HepG2 (cell line): ENCODE measurements at regions not wholly inside any gene's neighbourhood (a gene's known extent, or its start where the extent isn't known, plus 50 kb on each side); places are given as distances from the start of the nearest gene placed in this dataset.

Experiments used
- AGO1 ChIP-seq: fragments of 200-400 bp; formaldehyde crosslinking; IDR thresholded peaks from 2 replicates; pipeline ENCODE4 v1.6.1; 2017; ENCODE audit warnings: mild to moderate bottlenecking, low read depth, low read length, moderate library complexity; ENCODE audit not compliant: poor library complexity, severe bottlenecking
- CEBPB ChIP-seq: IDR thresholded peaks from 2 replicates; pipeline ENCODE4 v1.6.1; 2011; ENCODE audit warnings: low read depth, low read length, improper control_type of control experiment, borderline replicate concordance
- CREM ChIP-seq, 2 experiments: sonication (generic) in 1 of 2; formaldehyde crosslinking in 1 of 2; IDR thresholded peaks; 2 replicates each; pipeline versions ENCODE4 v1.4.0 to v1.6.1; 2016 to 2020; ENCODE audit warnings: antibody characterized with exemption in 1 of 2, mild to moderate bottlenecking in 1 of 2, missing genetic modification reagents in 1 of 2
- CTCF ChIP-seq: sonication (generic); formaldehyde crosslinking; IDR thresholded peaks from 2 replicates; pipeline ENCODE4 v1.5.0; 2020; ENCODE audit warnings: mild to moderate bottlenecking, missing genetic modification reagents, moderate library complexity
- DPF2 ChIP-seq: sonication (generic); formaldehyde crosslinking; IDR thresholded peaks from 2 replicates; pipeline ENCODE4 v1.4.0; 2020; ENCODE audit warnings: mild to moderate bottlenecking, low read depth, missing genetic modification reagents, borderline replicate concordance
- HHEX ChIP-seq: IDR thresholded peaks from 2 replicates; pipeline ENCODE4 v1.6.1; 2016; ENCODE audit warnings: control low read depth
- KDM2A ChIP-seq: sonication (generic); formaldehyde crosslinking; IDR thresholded peaks from 2 replicates; pipeline ENCODE4 v1.4.0; 2020; ENCODE audit warnings: low read depth, missing genetic modification reagents, borderline replicate concordance
- POLR2AphosphoS5 ChIP-seq: IDR thresholded peaks from 2 replicates; pipeline ENCODE4 v1.6.1; 2012; ENCODE audit warnings: low read depth, low read length
- RELA ChIP-seq: sonication (generic); formaldehyde crosslinking; IDR thresholded peaks from 2 replicates; pipeline ENCODE4 v1.4.0; 2020; ENCODE audit warnings: missing genetic modification reagents
- REST ChIP-seq, 2 experiments: IDR thresholded peaks; 2 replicates each; pipeline ENCODE4 v1.6.1; 2011 to 2012; ENCODE audit warnings: low read length in 2 of 2, borderline replicate concordance in 1 of 2, low read depth in 1 of 2, mild to moderate bottlenecking in 1 of 2, moderate library complexity in 1 of 2
- SIN3A ChIP-seq: IDR thresholded peaks from 2 replicates; pipeline ENCODE4 v1.6.1; 2011; ENCODE audit warnings: low read depth, mild to moderate bottlenecking, control low read depth, low read length, borderline replicate concordance
- ZNF503 ChIP-seq: sonication (generic); formaldehyde crosslinking; IDR thresholded peaks from 2 replicates; pipeline ENCODE4 v1.4.0; 2020; ENCODE audit warnings: missing genetic modification reagents

GRCh38 chr19:5396963-5397362 is 56.4 kb upstream of the PTPRS start:
- TF ChIP-seq CEBPB: no peak
- no peak for TF ChIP-seq HHEX (CRISPR knock-in tag)
- no peak for TF ChIP-seq DPF2 (CRISPR knock-in tag)
- no peak for TF ChIP-seq CTCF
- no peak for TF ChIP-seq REST (IDR thresholded peaks at IDR 0.05; ENCODE audit: borderline replicate concordance in 1 of 2, low read depth in 1 of 2, low read length in 2 of 2)
- no peak for TF ChIP-seq SIN3A
- TF ChIP-seq AGO1: no peak
- no peak for TF ChIP-seq ZNF503 (CRISPR knock-in tag)
- no peak for TF ChIP-seq CREM (IDR thresholded peaks at IDR 0.05)
- TF ChIP-seq CREM (CRISPR knock-in tag; IDR thresholded peaks at IDR 0.05): no peak
- no peak for TF ChIP-seq RELA (CRISPR knock-in tag)
- TF ChIP-seq POLR2AphosphoS5: no peak
- no peak for TF ChIP-seq KDM2A (CRISPR knock-in tag)
